ENCODE measurements at regions not wholly inside any gene's neighbourhood (a gene's known extent, or its start where the extent isn't known, plus 50 kb on each side); places are given as distances from the start of the nearest gene placed in this dataset.

DNA sequence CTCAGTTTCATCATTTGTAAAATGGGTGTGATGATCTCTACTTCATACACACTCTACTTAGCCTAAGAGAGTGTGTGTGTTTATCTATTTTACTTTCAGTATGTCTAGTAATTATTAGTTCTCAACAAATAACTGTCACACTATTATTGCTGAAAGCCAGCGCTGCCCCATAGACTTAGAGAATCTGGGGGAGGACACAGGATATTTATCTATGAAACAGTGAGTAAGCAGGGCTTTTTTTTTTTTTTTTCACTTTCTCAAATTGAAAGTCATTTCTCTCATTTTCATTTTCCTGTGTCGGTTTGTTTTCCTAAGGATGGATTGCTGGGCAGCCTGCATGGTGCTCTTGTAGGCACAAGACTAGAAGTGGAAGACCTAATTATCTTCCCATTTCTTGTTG lies 248.4 kb upstream of the RPS23 start:
- Histone ChIP-seq H3K27me3 (replicated peaks in 1 of 7) (no peaks in the 10 kb centered on the region), H3K27ac (no peak overlapping the region), H3K4me1 (no peaks in the 10 kb centered on the region), H3K36me3 (no peaks in the 10 kb centered on the region), H3K9me3 (peaks cover 0 to 6% (median under 1%) of the 10 kb centered on the region in 8 donors), H3K4me3 (no peak overlapping the region)
- TF ChIP-seq, protein P1, sequence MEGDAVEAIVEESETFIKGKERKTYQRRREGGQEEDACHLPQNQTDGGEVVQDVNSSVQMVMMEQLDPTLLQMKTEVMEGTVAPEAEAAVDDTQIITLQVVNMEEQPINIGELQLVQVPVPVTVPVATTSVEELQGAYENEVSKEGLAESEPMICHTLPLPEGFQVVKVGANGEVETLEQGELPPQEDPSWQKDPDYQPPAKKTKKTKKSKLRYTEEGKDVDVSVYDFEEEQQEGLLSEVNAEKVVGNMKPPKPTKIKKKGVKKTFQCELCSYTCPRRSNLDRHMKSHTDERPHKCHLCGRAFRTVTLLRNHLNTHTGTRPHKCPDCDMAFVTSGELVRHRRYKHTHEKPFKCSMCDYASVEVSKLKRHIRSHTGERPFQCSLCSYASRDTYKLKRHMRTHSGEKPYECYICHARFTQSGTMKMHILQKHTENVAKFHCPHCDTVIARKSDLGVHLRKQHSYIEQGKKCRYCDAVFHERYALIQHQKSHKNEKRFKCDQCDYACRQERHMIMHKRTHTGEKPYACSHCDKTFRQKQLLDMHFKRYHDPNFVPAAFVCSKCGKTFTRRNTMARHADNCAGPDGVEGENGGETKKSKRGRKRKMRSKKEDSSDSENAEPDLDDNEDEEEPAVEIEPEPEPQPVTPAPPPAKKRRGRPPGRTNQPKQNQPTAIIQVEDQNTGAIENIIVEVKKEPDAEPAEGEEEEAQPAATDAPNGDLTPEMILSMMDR (IDR thresholded peaks at IDR 0.05 in 8 of 11, conservative IDR thresholded peaks at IDR 0.05 in 3 of 11) = no peak
- no peak for TF ChIP-seq POLR2A (IDR thresholded peaks at IDR 0.05)
- no peak for TF ChIP-seq POLR2AphosphoS5 (IDR thresholded peaks at IDR 0.05)
- no peak for DNase-seq
- intact Hi-C loops (cut with DNase I; ENCODE audit: low total_unique reads) = no loop called here
- 57 to 78% (median 77%) methylated on average over 2 of the region's 2 CpGs for WGBS, 5 donors

DNA sequence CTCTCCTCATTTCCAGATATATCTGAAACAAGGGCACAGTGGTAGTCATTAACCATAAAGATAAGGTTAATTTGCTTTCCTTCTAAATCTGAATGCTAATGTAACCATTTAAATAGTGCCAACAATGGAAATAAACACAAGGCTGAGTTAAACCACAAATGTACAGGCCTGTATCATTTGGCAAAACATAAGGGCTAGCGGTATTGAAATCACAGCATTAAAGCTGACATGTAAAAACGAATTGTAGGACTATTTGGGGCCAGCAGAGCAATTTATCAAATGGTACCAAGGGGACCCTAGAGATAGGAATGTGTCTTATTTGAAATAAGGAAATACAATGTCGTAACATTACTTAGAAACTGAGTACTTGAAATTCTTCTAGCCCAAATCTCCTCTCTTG lies 247.5 kb upstream of the RPS23 start:
- H3K36me3 ChIP-seq = no peaks in the 10 kb centered on the region
- no peak overlapping the region for H3K27ac ChIP-seq
- intact Hi-C loops (cut with DNase I; ENCODE audit: low total_unique reads) = no loop called here
- H3K4me1 ChIP-seq = no peaks in the 10 kb centered on the region
- no peak overlapping the region for H3K4me3 ChIP-seq
- no peaks in the 10 kb centered on the region for H3K27me3 ChIP-seq (replicated peaks in 1 of 7)
- DNase-seq = no peak
- 73 to 90% (median 82%) methylated on average over 3 of the region's 3 CpGs for WGBS, 5 donors
- no peaks in the 10 kb centered on the region for H3K9me3 ChIP-seq
- TF ChIP-seq POLR2AphosphoS5 (IDR thresholded peaks at IDR 0.05) = no peak
- TF ChIP-seq, protein P1 (IDR thresholded peaks at IDR 0.05 in 8 of 11, conservative IDR thresholded peaks at IDR 0.05 in 3 of 11) = no peak
- TF ChIP-seq POLR2A (IDR thresholded peaks at IDR 0.05) = no peak

DNA sequence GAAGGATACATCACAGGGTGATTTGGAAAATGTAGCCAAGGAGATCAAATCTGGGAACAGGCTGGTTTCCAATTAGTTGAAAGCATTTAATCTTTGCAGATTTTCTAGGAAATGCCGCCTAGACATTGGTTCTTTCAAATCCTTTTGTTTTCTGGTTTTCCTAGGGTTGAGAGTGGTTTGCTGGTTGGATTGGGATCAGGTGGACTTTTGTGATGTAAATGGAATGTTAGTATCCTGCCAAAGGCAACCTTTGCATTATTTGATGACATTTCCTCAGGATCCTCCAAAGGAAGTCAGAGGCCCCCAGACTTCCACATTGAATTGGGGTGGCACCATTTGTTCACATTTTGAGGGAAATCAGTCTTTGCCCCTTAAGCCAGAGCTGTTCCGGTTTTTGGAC lies 245.5 kb upstream of the RPS23 start:
- TF ChIP-seq POLR2AphosphoS5 (IDR thresholded peaks at IDR 0.05) (no peak), POLR2A (IDR thresholded peaks at IDR 0.05) (no peak)
- TF ChIP-seq, protein P1 (IDR thresholded peaks at IDR 0.05 in 8 of 11, conservative IDR thresholded peaks at IDR 0.05 in 3 of 11) = no peak
- H3K27me3 ChIP-seq (replicated peaks in 1 of 7) = no peaks in the 10 kb centered on the region
- no peak overlapping the region for H3K27ac ChIP-seq
- no peak overlapping the region for H3K4me3 ChIP-seq
- no peaks in the 10 kb centered on the region for H3K4me1 ChIP-seq
- no peaks in the 10 kb centered on the region for H3K36me3 ChIP-seq
- H3K9me3 ChIP-seq = no peaks in the 10 kb centered on the region
- WGBS, 5 donors = 77 to 91% (median 86%) methylated on average over 2 of the region's 2 CpGs
- intact Hi-C loops (cut with DNase I; ENCODE audit: low total_unique reads) = no loop called here
- no peak for DNase-seq

DNA sequence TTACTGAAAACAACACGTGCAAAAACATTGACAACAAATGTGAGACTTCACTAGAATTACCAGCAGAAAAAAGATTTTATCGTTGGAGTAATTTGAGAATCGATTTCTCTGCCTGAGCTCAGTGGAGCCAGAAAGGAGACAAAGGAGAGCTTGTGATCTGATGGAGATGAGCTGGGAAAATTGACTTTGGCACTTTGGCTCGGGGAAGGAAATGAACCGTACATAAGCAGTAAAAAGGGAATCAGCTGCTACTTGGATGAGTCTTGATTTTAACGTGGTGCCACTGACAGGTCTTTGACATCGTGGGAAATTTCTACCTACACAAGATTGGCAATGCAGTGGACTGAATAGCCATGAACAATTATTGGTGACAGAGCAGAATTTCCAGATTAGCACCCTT lies 244.7 kb upstream of the RPS23 start:
- Histone ChIP-seq H3K4me1 (no peaks in the 10 kb centered on the region), H3K36me3 (no peaks in the 10 kb centered on the region), H3K9me3 (no peaks in the 10 kb centered on the region), H3K27ac (peak overlapping the region in 1 of 8 donors; percentile 25), H3K27me3 (replicated peaks in 1 of 7) (no peaks in the 10 kb centered on the region), H3K4me3 (no peak overlapping the region)
- TF ChIP-seq POLR2A (IDR thresholded peaks at IDR 0.05) (no peak), POLR2AphosphoS5 (IDR thresholded peaks at IDR 0.05) (no peak)
- TF ChIP-seq, protein P1 (IDR thresholded peaks at IDR 0.05 in 8 of 11, conservative IDR thresholded peaks at IDR 0.05 in 3 of 11) = no peak
- 75 to 91% (median 87%) methylated on average over 7 of the region's 7 CpGs for WGBS, 5 donors
- intact Hi-C loops (cut with DNase I; ENCODE audit: low total_unique reads) = no loop called here
- DNase-seq = no peak
